ENCODE measurements at regions not wholly inside any gene's neighbourhood (a gene's known extent, or its start where the extent isn't known, plus 50 kb on each side); places are given as distances from the start of the nearest gene placed in this dataset.

- H3K36me3 Mint-ChIP-seq = peaks cover 17% of the 10 kb centered on the region
- H3K9me3 Mint-ChIP-seq = no peaks in the 10 kb centered on the region
- no peaks in the 10 kb centered on the region for H3K36me3 ChIP-seq (ENCODE audit: control insufficient read depth, insufficient read depth, low read length)
- peak overlapping the region in 1 of 3 donors; percentile 91 for H3K27ac Mint-ChIP-seq
- H3K4me1 ChIP-seq (ENCODE audit: control insufficient read depth, insufficient read depth, low read length, poor library complexity, severe bottlenecking) = no peaks in the 10 kb centered on the region
- H3K4me3 ChIP-seq (ENCODE audit: low read depth, low read length) = no peak overlapping the region
- no peak overlapping the region for H3K27ac ChIP-seq (ENCODE audit: insufficient read depth, low read length, poor library complexity, severe bottlenecking)
- H3K4me1 Mint-ChIP-seq = peaks cover 0 to 3% (median 0%) of the 10 kb centered on the region in 4 donors
- no peak overlapping the region for H3K4me3 Mint-ChIP-seq
- H3K27me3 Mint-ChIP-seq = no peaks in the 10 kb centered on the region
- no peaks in the 10 kb centered on the region for H3K27me3 ChIP-seq (ENCODE audit: control insufficient read depth, insufficient read depth, low read length)
- DNase-seq = no peak
- ATAC-seq (ENCODE audit: low read depth in 2 of 2) = no peak
- no peaks in the 10 kb centered on the region for H3K9me3 ChIP-seq (ENCODE audit: control insufficient read depth in 2 of 2, low read length in 2 of 2)
These were observed 291.9 kb downstream of the BCOR start for GRCh38 chrX:39805825-39806224.

- H3K4me1 Mint-ChIP-seq = peaks cover 0 to 3% (median 0%) of the 10 kb centered on the region in 4 donors
- no peaks in the 10 kb centered on the region for H3K27me3 Mint-ChIP-seq
- H3K27ac Mint-ChIP-seq = no peak overlapping the region
- H3K9me3 ChIP-seq (ENCODE audit: control insufficient read depth in 2 of 2, low read length in 2 of 2) = no peaks in the 10 kb centered on the region
- no peak overlapping the region for H3K27ac ChIP-seq (ENCODE audit: insufficient read depth, low read length, poor library complexity, severe bottlenecking)
- H3K36me3 ChIP-seq (ENCODE audit: control insufficient read depth, insufficient read depth, low read length) = no peaks in the 10 kb centered on the region
- peaks cover 17% of the 10 kb centered on the region for H3K36me3 Mint-ChIP-seq
- H3K4me1 ChIP-seq (ENCODE audit: control insufficient read depth, insufficient read depth, low read length, poor library complexity, severe bottlenecking) = no peaks in the 10 kb centered on the region
- DNase-seq (no peak), ATAC-seq (ENCODE audit: low read depth in 2 of 2) (no peak)
- no peak overlapping the region for H3K4me3 ChIP-seq (ENCODE audit: low read depth, low read length)
- no peaks in the 10 kb centered on the region for H3K9me3 Mint-ChIP-seq
- no peaks in the 10 kb centered on the region for H3K27me3 ChIP-seq (ENCODE audit: control insufficient read depth, insufficient read depth, low read length)
- no peak overlapping the region for H3K4me3 Mint-ChIP-seq
These were observed 289.3 kb downstream of the BCOR start for GRCh38 chrX:39808471-39808917.

GRCh38 chrX:39809331-39809730 lies 288.4 kb downstream of the BCOR start:
- Histone ChIP-seq H3K36me3 (ENCODE audit: control insufficient read depth, insufficient read depth, low read length) (no peaks in the 10 kb centered on the region), H3K9me3 (ENCODE audit: control insufficient read depth in 2 of 2, low read length in 2 of 2) (no peaks in the 10 kb centered on the region), H3K4me3 (ENCODE audit: low read depth, low read length) (no peak overlapping the region), H3K27ac (ENCODE audit: insufficient read depth, low read length, poor library complexity, severe bottlenecking) (no peak overlapping the region), H3K27me3 (ENCODE audit: control insufficient read depth, insufficient read depth, low read length) (no peaks in the 10 kb centered on the region), H3K4me1 (ENCODE audit: control insufficient read depth, insufficient read depth, low read length, poor library complexity, severe bottlenecking) (no peaks in the 10 kb centered on the region)
- Mint-ChIP-seq H3K27ac (no peak overlapping the region), H3K9me3 (no peaks in the 10 kb centered on the region), H3K27me3 (no peaks in the 10 kb centered on the region), H3K36me3 (peaks cover 17% of the 10 kb centered on the region), H3K4me1 (peaks cover 0 to 3% (median 1%) of the 10 kb centered on the region in 4 donors), H3K4me3 (no peak overlapping the region)
- DNase-seq = no peak
- no peak for ATAC-seq (ENCODE audit: low read depth in 2 of 2)

DNA sequence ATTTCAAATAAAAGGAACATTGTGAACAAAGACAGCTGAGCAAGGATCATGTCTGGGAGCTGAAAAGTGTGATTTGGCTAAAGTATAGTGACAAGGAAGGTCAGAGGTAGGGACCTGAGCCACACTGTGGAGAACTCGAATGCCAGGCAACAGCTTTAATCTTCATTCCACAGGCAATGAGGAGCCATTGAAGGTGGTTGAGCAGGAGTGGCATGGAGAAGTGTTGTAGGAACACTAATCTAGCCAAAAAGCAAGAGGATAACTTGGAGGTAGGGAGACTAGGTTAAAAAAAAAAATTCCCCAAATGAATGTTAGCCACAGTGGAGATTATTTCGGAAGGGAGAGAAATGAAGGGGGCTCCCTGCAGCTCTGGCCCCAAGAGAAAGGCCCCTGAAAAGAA lies 286.9 kb downstream of the BCOR start:
- DNase-seq (no peak), ATAC-seq (ENCODE audit: low read depth in 2 of 2) (no peak)
- H3K27me3 ChIP-seq (ENCODE audit: control insufficient read depth, insufficient read depth, low read length) = no peaks in the 10 kb centered on the region
- H3K4me1 Mint-ChIP-seq = peaks cover 0 to 8% (median 3%) of the 10 kb centered on the region in 4 donors
- H3K4me3 ChIP-seq (ENCODE audit: low read depth, low read length) = no peak overlapping the region
- H3K27ac ChIP-seq (ENCODE audit: insufficient read depth, low read length, poor library complexity, severe bottlenecking) = no peak overlapping the region
- no peak overlapping the region for H3K27ac Mint-ChIP-seq
- H3K27me3 Mint-ChIP-seq = no peaks in the 10 kb centered on the region
- no peaks in the 10 kb centered on the region for H3K9me3 ChIP-seq (ENCODE audit: control insufficient read depth in 2 of 2, low read length in 2 of 2)
- H3K4me3 Mint-ChIP-seq = no peak overlapping the region
- no peaks in the 10 kb centered on the region for H3K9me3 Mint-ChIP-seq
- H3K36me3 Mint-ChIP-seq = peaks cover 9% of the 10 kb centered on the region
- no peaks in the 10 kb centered on the region for H3K4me1 ChIP-seq (ENCODE audit: control insufficient read depth, insufficient read depth, low read length, poor library complexity, severe bottlenecking)
- H3K36me3 ChIP-seq (ENCODE audit: control insufficient read depth, insufficient read depth, low read length) = no peaks in the 10 kb centered on the region

DNA sequence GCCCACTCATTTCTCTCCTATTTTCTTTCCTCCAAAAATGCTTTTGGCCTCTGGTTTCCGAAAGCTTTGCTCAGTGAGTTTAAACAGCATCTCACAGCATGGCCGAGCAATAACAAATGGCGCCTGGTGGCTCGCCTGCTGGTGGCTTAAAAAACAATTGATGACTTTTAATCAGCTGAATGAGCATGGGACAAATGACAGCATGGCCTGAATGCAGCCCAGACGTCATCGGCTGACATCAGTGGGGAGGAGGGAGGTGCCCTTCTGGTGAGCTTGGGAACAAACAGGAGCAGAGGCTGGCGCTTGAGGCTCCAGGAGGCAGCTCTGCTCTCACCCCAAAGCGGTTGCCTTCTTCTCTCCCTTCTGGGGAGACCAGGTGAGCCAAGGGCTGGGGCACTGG lies 286.4 kb downstream of the BCOR start:
- H3K4me3 ChIP-seq (ENCODE audit: low read depth, low read length) = no peak overlapping the region
- Mint-ChIP-seq H3K27ac (no peak overlapping the region), H3K9me3 (no peaks in the 10 kb centered on the region), H3K4me3 (no peak overlapping the region), H3K4me1 (peaks cover 0 to 5% (median 3%) of the 10 kb centered on the region in 4 donors), H3K36me3 (peaks cover 4% of the 10 kb centered on the region), H3K27me3 (no peaks in the 10 kb centered on the region)
- no peaks in the 10 kb centered on the region for H3K9me3 ChIP-seq (ENCODE audit: control insufficient read depth in 2 of 2, low read length in 2 of 2)
- H3K36me3 ChIP-seq (ENCODE audit: control insufficient read depth, insufficient read depth, low read length) = no peaks in the 10 kb centered on the region
- DNase-seq = no peak
- H3K27ac ChIP-seq (ENCODE audit: insufficient read depth, low read length, poor library complexity, severe bottlenecking) = no peak overlapping the region
- no peaks in the 10 kb centered on the region for H3K4me1 ChIP-seq (ENCODE audit: control insufficient read depth, insufficient read depth, low read length, poor library complexity, severe bottlenecking)
- no peak for ATAC-seq (ENCODE audit: low read depth in 2 of 2)
- H3K27me3 ChIP-seq (ENCODE audit: control insufficient read depth, insufficient read depth, low read length) = no peaks in the 10 kb centered on the region

DNA sequence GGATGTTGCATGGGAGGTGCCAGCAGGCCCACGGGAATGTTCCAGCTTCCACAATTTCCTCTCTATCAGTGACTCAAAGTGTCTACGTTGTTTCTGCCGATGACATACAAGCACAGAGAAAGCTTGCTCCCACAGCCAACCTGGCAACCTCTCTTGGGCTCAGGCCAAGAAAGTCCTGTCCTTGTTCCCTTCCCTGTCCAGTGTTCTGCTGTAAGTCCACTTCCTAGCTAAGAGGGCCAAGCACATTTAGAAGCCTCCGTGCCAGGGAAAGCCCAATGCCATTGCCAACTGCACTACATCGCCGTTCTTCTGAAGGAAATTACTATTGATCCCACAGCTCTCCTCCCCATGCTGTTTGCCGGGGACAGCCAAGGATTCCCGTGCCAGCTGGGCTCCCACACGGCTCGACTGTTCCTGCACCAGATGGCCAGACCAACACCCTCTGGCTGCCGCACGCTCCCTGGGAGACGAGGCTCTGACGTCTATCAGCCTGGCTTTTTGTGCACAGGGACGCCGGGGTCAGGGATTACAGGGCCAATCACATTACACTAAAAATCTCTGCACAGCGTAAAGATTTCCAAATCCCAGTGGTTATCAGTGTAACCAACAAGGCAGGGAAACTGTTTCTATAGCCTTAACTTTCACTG lies 284.0 kb downstream of the BCOR start:
- Histone ChIP-seq H3K4me1 (ENCODE audit: control insufficient read depth, insufficient read depth, low read length, poor library complexity, severe bottlenecking) (no peaks in the 10 kb centered on the region), H3K9me3 (ENCODE audit: control insufficient read depth in 2 of 2, low read length in 2 of 2) (no peaks in the 10 kb centered on the region), H3K27ac (ENCODE audit: insufficient read depth, low read length, poor library complexity, severe bottlenecking) (no peak overlapping the region), H3K36me3 (ENCODE audit: control insufficient read depth, insufficient read depth, low read length) (no peaks in the 10 kb centered on the region), H3K4me3 (ENCODE audit: low read depth, low read length) (no peak overlapping the region), H3K27me3 (ENCODE audit: control insufficient read depth, insufficient read depth, low read length) (no peaks in the 10 kb centered on the region)
- peaks cover 0 to 1% (median 0%) of the 10 kb centered on the region in 7 donors for H3K9me3 Mint-ChIP-seq
- H3K4me3 Mint-ChIP-seq = no peak overlapping the region
- H3K36me3 Mint-ChIP-seq = no peaks in the 10 kb centered on the region
- DNase-seq = no peak
- H3K4me1 Mint-ChIP-seq = peaks cover 0 to 20% (median 6%) of the 10 kb centered on the region in 4 donors
- H3K27me3 Mint-ChIP-seq = peaks cover 4% of the 10 kb centered on the region
- no peak for ATAC-seq (ENCODE audit: low read depth in 2 of 2)
- no peak overlapping the region for H3K27ac Mint-ChIP-seq

GRCh38 chrX:39814391-39814790 lies 283.4 kb downstream of the BCOR start:
- no peak overlapping the region for H3K27ac Mint-ChIP-seq
- DNase-seq (peak; percentile 4 to 66 (median 44)), ATAC-seq (ENCODE audit: low read depth in 2 of 2) (peak in 1 of 2 donors; percentile 39)
- Histone ChIP-seq H3K36me3 (ENCODE audit: control insufficient read depth, insufficient read depth, low read length) (no peaks in the 10 kb centered on the region), H3K9me3 (ENCODE audit: control insufficient read depth in 2 of 2, low read length in 2 of 2) (no peaks in the 10 kb centered on the region), H3K4me3 (ENCODE audit: low read depth, low read length) (no peak overlapping the region), H3K4me1 (ENCODE audit: control insufficient read depth, insufficient read depth, low read length, poor library complexity, severe bottlenecking) (no peaks in the 10 kb centered on the region), H3K27me3 (ENCODE audit: control insufficient read depth, insufficient read depth, low read length) (no peaks in the 10 kb centered on the region), H3K27ac (ENCODE audit: insufficient read depth, low read length, poor library complexity, severe bottlenecking) (no peak overlapping the region)
- H3K9me3 Mint-ChIP-seq = peaks cover 0 to 1% (median 0%) of the 10 kb centered on the region in 7 donors
- H3K4me3 Mint-ChIP-seq = no peak overlapping the region
- H3K36me3 Mint-ChIP-seq = no peaks in the 10 kb centered on the region
- H3K4me1 Mint-ChIP-seq = peaks cover 0 to 20% (median 6%) of the 10 kb centered on the region in 4 donors
- H3K27me3 Mint-ChIP-seq = peaks cover 4% of the 10 kb centered on the region

- peak in 1 of 3 donors; percentile 17 for DNase-seq
- Histone ChIP-seq H3K27ac (ENCODE audit: insufficient read depth, low read length, poor library complexity, severe bottlenecking) (no peak overlapping the region), H3K4me3 (ENCODE audit: low read depth, low read length) (no peak overlapping the region), H3K27me3 (ENCODE audit: control insufficient read depth, insufficient read depth, low read length) (no peaks in the 10 kb centered on the region), H3K9me3 (ENCODE audit: control insufficient read depth in 2 of 2, low read length in 2 of 2) (no peaks in the 10 kb centered on the region), H3K4me1 (ENCODE audit: control insufficient read depth, insufficient read depth, low read length, poor library complexity, severe bottlenecking) (peaks cover 5% of the 10 kb centered on the region), H3K36me3 (ENCODE audit: control insufficient read depth, insufficient read depth, low read length) (no peaks in the 10 kb centered on the region)
- no peak for ATAC-seq (ENCODE audit: low read depth in 2 of 2)
- Mint-ChIP-seq H3K27me3 (peaks cover 10% of the 10 kb centered on the region), H3K4me1 (peaks cover 0 to 20% (median 7%) of the 10 kb centered on the region in 4 donors), H3K4me3 (peak overlapping the region in 1 of 4 donors; percentile 10), H3K36me3 (no peaks in the 10 kb centered on the region), H3K9me3 (peaks cover 0 to 1% (median 0%) of the 10 kb centered on the region in 7 donors), H3K27ac (no peak overlapping the region)
These were observed 282.1 kb downstream of the BCOR start for GRCh38 chrX:39815631-39816030.

All from CD4-positive, CD25-positive, alpha-beta regulatory T cell (primary cell).